Liver (tissue), 8 donors: ENCODE measurements at regions not wholly inside any gene's neighbourhood (a gene's known extent, or its start where the extent isn't known, plus 50 kb on each side); places are given as distances from the start of the nearest gene placed in this dataset.

Experiments used
- DNase-seq: peaks from one replicate; pipeline ENCODE4 v3.0.0-alpha.2; 2017; ENCODE audit warnings: low spot score
- H3K27ac ChIP-seq, 2 donors: one replicate each; pipeline ENCODE4 v1.7.0; 2013; ENCODE audit warnings: inconsistent platforms in 2 of 2, low read length in 2 of 2, control low read depth in 1 of 2, low read depth in 1 of 2, mild to moderate bottlenecking in 1 of 2
- H3K27me3 ChIP-seq, 4 donors: one replicate each; pipeline versions ENCODE4 v1.6.1 to v1.7.0; 2013; ENCODE audit warnings: low read length in 3 of 4, inconsistent platforms in 1 of 4, mild to moderate bottlenecking in 1 of 4, moderate library complexity in 1 of 4; ENCODE audit not compliant: control insufficient read depth in 4 of 4, insufficient read depth in 4 of 4
- H3K36me3 ChIP-seq, 4 donors: one replicate each; pipeline versions ENCODE4 v1.6.1 to v1.7.0; 2013; ENCODE audit warnings: low read length in 3 of 4, mild to moderate bottlenecking in 3 of 4, low read depth in 1 of 4, moderate library complexity in 1 of 4; ENCODE audit not compliant: control insufficient read depth in 4 of 4, insufficient read depth in 3 of 4
- H3K4me1 ChIP-seq, 4 donors: one replicate each; pipeline versions ENCODE4 v1.6.1 to v1.7.0; 2013; ENCODE audit warnings: low read length in 3 of 4, mild to moderate bottlenecking in 3 of 4, moderate library complexity in 1 of 4; ENCODE audit not compliant: control insufficient read depth in 4 of 4, insufficient read depth in 4 of 4
- H3K4me3 ChIP-seq, 3 donors: one replicate each; pipeline versions ENCODE4 v1.6.1 to v1.7.0; 2013; ENCODE audit warnings: low read length in 3 of 3, control low read depth in 1 of 3, low read depth in 1 of 3, mild to moderate bottlenecking in 1 of 3
- H3K9ac ChIP-seq, 2 donors: one replicate each; pipeline ENCODE4 v1.7.0; 2013; ENCODE audit warnings: low read length in 2 of 2, mild to moderate bottlenecking in 2 of 2, moderate library complexity in 2 of 2, control low read depth in 1 of 2, low read depth in 1 of 2
- H3K9me3 ChIP-seq, 4 donors: one replicate each; pipeline versions ENCODE4 v1.6.1 to v1.7.0; 2013; ENCODE audit warnings: low read length in 3 of 4; ENCODE audit not compliant: control insufficient read depth in 4 of 4
- EGR1 ChIP-seq, 2 donors: IDR thresholded peaks; 2 replicates each; pipeline ENCODE4 v1.6.1; 2016 to 2018; ENCODE audit warnings: antibody characterized with exemption in 2 of 2, low read depth in 2 of 2
- FOXA2 ChIP-seq: IDR thresholded peaks from 2 replicates; pipeline ENCODE4 v1.6.1; 2016; ENCODE audit warnings: antibody characterized with exemption
- GABPA ChIP-seq, 2 donors: IDR thresholded peaks in 1 of 2; conservative IDR thresholded peaks in 1 of 2; 2 replicates each; pipeline ENCODE4 v1.6.1; 2016; ENCODE audit warnings: antibody characterized with exemption in 2 of 2, mild to moderate bottlenecking in 1 of 2, moderate library complexity in 1 of 2
- HNF4A ChIP-seq, 2 donors: conservative IDR thresholded peaks; 2 replicates each; pipeline ENCODE4 v1.6.1; 2016; ENCODE audit warnings: antibody characterized with exemption in 2 of 2, mild to moderate bottlenecking in 2 of 2
- HNF4G ChIP-seq: IDR thresholded peaks from 2 replicates; pipeline ENCODE4 v1.6.1; 2016; ENCODE audit warnings: antibody characterized with exemption
- JUND ChIP-seq, 2 donors: IDR thresholded peaks; 2 replicates each; pipeline ENCODE4 v1.6.1; 2016; ENCODE audit warnings: antibody characterized with exemption in 2 of 2
- NR2F2 ChIP-seq: IDR thresholded peaks from 2 replicates; pipeline ENCODE4 v1.6.1; 2016; ENCODE audit warnings: antibody characterized with exemption
- RAD21 ChIP-seq, 2 donors: IDR thresholded peaks; 2 replicates each; pipeline ENCODE4 v1.6.1; 2016; ENCODE audit warnings: antibody characterized with exemption in 2 of 2, mild to moderate bottlenecking in 2 of 2
- RXRA ChIP-seq, 2 donors: IDR thresholded peaks; 2 replicates each; pipeline ENCODE4 v1.6.1; 2017 to 2018; ENCODE audit warnings: antibody characterized with exemption in 2 of 2, mild to moderate bottlenecking in 1 of 2
- TAF1 ChIP-seq: conservative IDR thresholded peaks from 2 replicates; pipeline ENCODE4 v1.6.1; 2016; ENCODE audit warnings: antibody characterized with exemption, mild to moderate bottlenecking
- YY1 ChIP-seq: IDR thresholded peaks from 2 replicates; pipeline ENCODE4 v1.6.1; 2016; ENCODE audit warnings: antibody characterized with exemption, mild to moderate bottlenecking
- WGBS: extraction: QIAGEN DNeasy Blood & Tissue Kit; methylation state at CpG from one replicate; pipeline ENCODE4 v1.1.7; 2013; 5-methylcytosine and 5-hydroxymethylcytosine counted together
- TF ChIP-seq, protein P1 (sequence below): IDR thresholded peaks from 2 replicates; pipeline ENCODE4 v1.6.1; 2016; ENCODE audit warnings: antibody characterized with exemption, mild to moderate bottlenecking
- TF ChIP-seq, protein P2 (sequence below): IDR thresholded peaks from 2 replicates; pipeline ENCODE4 v1.6.1; 2016; ENCODE audit warnings: antibody characterized with exemption
- TF ChIP-seq, protein P3 (sequence below): fragments of 150-350 bp; IDR thresholded peaks from 2 replicates; pipeline ENCODE4 v1.5.1; 2017; ENCODE audit warnings: improper control_type of control experiment, low read depth, low read length; ENCODE audit not compliant: missing input control
- TF ChIP-seq, protein P4 (sequence below): IDR thresholded peaks from 2 replicates; pipeline ENCODE4 v1.6.1; 2016; ENCODE audit warnings: antibody characterized with exemption
- TF ChIP-seq, protein P5 (sequence below): IDR thresholded peaks from 2 replicates; pipeline ENCODE4 v1.6.1; 2016; ENCODE audit warnings: antibody characterized with exemption
- donor health status: healthy.
- donor health status: healthy.
- donor health status: healthy.
- donor health status: healthy.
- donor health status: healthy.

DNA sequence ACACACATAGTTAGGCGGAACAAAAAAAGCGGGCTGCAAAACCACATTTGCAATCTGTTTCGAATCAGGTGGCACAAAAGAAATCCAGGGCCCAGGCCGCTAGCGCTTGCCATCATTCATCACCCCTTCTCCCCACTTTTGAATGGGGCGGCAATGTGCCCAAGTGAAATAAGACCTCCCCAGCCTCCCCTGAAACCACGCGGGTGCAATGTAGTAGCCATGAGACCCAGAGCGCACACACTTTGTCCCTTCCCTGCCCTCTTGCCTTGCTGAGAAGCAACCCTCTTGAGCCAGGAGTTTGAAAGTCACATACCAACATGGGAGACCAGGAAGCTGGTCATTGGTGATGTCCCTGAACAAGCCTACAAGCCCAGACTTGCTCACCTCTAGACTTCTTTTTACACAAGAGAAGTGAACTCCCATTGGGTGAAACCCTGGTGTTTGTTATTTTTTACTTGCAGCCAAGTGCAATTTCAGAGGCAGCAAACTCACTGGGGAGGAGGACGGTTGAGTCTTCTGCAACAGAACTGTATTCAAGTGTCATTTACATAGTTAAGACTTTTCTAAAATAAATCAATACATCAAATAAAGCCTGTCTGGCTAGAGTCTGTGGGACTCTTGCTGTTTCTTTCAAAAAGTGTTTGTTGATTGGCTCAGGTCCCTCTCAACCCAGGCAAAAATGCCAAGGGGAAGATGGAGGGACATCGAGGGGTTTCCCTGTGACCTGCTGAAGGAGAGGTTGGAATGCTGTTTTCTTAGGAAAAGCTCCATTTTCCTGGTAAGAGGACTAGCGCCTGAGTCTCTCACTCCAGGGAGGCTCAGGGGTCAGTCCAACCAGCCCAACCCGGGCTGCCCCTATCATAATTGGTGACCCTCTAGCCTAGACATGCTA, 138.1 kb upstream of the PTPN1 start:
- Histone ChIP-seq H3K9ac (no peak overlapping the region), H3K27ac (no peak overlapping the region), H3K4me1 (peaks cover 0 to 34% (median 20%) of the 10 kb centered on the region in 4 donors), H3K4me3 (no peak overlapping the region), H3K27me3 (no peaks in the 10 kb centered on the region), H3K36me3 (no peaks in the 10 kb centered on the region), H3K9me3 (no peaks in the 10 kb centered on the region)
- TF ChIP-seq RXRA (IDR thresholded peaks at IDR 0.05): no peak
- no peak for TF ChIP-seq HNF4A (conservative IDR thresholded peaks at IDR 0.05)
- TF ChIP-seq, protein P1, sequence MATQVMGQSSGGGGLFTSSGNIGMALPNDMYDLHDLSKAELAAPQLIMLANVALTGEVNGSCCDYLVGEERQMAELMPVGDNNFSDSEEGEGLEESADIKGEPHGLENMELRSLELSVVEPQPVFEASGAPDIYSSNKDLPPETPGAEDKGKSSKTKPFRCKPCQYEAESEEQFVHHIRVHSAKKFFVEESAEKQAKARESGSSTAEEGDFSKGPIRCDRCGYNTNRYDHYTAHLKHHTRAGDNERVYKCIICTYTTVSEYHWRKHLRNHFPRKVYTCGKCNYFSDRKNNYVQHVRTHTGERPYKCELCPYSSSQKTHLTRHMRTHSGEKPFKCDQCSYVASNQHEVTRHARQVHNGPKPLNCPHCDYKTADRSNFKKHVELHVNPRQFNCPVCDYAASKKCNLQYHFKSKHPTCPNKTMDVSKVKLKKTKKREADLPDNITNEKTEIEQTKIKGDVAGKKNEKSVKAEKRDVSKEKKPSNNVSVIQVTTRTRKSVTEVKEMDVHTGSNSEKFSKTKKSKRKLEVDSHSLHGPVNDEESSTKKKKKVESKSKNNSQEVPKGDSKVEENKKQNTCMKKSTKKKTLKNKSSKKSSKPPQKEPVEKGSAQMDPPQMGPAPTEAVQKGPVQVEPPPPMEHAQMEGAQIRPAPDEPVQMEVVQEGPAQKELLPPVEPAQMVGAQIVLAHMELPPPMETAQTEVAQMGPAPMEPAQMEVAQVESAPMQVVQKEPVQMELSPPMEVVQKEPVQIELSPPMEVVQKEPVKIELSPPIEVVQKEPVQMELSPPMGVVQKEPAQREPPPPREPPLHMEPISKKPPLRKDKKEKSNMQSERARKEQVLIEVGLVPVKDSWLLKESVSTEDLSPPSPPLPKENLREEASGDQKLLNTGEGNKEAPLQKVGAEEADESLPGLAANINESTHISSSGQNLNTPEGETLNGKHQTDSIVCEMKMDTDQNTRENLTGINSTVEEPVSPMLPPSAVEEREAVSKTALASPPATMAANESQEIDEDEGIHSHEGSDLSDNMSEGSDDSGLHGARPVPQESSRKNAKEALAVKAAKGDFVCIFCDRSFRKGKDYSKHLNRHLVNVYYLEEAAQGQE: no peak
- no peak for TF ChIP-seq FOXA2
- TF ChIP-seq, protein P2, sequence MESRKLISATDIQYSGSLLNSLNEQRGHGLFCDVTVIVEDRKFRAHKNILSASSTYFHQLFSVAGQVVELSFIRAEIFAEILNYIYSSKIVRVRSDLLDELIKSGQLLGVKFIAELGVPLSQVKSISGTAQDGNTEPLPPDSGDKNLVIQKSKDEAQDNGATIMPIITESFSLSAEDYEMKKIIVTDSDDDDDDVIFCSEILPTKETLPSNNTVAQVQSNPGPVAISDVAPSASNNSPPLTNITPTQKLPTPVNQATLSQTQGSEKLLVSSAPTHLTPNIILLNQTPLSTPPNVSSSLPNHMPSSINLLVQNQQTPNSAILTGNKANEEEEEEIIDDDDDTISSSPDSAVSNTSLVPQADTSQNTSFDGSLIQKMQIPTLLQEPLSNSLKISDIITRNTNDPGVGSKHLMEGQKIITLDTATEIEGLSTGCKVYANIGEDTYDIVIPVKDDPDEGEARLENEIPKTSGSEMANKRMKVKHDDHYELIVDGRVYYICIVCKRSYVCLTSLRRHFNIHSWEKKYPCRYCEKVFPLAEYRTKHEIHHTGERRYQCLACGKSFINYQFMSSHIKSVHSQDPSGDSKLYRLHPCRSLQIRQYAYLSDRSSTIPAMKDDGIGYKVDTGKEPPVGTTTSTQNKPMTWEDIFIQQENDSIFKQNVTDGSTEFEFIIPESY: no peak
- no peak for TF ChIP-seq NR2F2
- TF ChIP-seq HNF4G: no peak
- TF ChIP-seq GABPA (IDR thresholded peaks at IDR 0.05 in 1 of 2, conservative IDR thresholded peaks at IDR 0.05 in 1 of 2): no peak
- TF ChIP-seq EGR1 (IDR thresholded peaks at IDR 0.05; ENCODE audit: low read depth in 2 of 2): no peak
- TF ChIP-seq, protein P3, sequence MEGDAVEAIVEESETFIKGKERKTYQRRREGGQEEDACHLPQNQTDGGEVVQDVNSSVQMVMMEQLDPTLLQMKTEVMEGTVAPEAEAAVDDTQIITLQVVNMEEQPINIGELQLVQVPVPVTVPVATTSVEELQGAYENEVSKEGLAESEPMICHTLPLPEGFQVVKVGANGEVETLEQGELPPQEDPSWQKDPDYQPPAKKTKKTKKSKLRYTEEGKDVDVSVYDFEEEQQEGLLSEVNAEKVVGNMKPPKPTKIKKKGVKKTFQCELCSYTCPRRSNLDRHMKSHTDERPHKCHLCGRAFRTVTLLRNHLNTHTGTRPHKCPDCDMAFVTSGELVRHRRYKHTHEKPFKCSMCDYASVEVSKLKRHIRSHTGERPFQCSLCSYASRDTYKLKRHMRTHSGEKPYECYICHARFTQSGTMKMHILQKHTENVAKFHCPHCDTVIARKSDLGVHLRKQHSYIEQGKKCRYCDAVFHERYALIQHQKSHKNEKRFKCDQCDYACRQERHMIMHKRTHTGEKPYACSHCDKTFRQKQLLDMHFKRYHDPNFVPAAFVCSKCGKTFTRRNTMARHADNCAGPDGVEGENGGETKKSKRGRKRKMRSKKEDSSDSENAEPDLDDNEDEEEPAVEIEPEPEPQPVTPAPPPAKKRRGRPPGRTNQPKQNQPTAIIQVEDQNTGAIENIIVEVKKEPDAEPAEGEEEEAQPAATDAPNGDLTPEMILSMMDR: no peak
- TF ChIP-seq TAF1: no peak
- TF ChIP-seq JUND (IDR thresholded peaks at IDR 0.05): no peak
- TF ChIP-seq, protein P4, sequence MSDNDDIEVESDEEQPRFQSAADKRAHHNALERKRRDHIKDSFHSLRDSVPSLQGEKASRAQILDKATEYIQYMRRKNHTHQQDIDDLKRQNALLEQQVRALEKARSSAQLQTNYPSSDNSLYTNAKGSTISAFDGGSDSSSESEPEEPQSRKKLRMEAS: no peak
- no peak for TF ChIP-seq YY1
- TF ChIP-seq, protein P5, sequence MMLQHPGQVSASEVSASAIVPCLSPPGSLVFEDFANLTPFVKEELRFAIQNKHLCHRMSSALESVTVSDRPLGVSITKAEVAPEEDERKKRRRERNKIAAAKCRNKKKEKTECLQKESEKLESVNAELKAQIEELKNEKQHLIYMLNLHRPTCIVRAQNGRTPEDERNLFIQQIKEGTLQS: no peak
- no peak for TF ChIP-seq RAD21 (IDR thresholded peaks at IDR 0.05)
- no peak for DNase-seq
- 76% methylated on average over 13 of the region's 13 CpGs for WGBS
